ENCODE measurements at regions not wholly inside any gene's neighbourhood (a gene's known extent, or its start where the extent isn't known, plus 50 kb on each side); places are given as distances from the start of the nearest gene placed in this dataset.
A peak's percentile ranks its signal among the peaks of the same experiment; 100 is the strongest.

- Histone ChIP-seq H3K4me3 (ENCODE audit: severe bottlenecking) (no peak overlapping the region), H3K27ac (ENCODE audit: poor library complexity, severe bottlenecking) (no peak overlapping the region), H3K27me3 (ENCODE audit: insufficient read depth, poor library complexity, severe bottlenecking) (no peaks in the 10 kb centered on the region), H3K4me1 (ENCODE audit: insufficient read depth, poor library complexity, severe bottlenecking) (no peaks in the 10 kb centered on the region), H3K36me3 (ENCODE audit: low read depth) (no peaks in the 10 kb centered on the region), H3K9me3 (ENCODE audit: severe bottlenecking) (no peaks in the 10 kb centered on the region)
- TF ChIP-seq, protein P1, sequence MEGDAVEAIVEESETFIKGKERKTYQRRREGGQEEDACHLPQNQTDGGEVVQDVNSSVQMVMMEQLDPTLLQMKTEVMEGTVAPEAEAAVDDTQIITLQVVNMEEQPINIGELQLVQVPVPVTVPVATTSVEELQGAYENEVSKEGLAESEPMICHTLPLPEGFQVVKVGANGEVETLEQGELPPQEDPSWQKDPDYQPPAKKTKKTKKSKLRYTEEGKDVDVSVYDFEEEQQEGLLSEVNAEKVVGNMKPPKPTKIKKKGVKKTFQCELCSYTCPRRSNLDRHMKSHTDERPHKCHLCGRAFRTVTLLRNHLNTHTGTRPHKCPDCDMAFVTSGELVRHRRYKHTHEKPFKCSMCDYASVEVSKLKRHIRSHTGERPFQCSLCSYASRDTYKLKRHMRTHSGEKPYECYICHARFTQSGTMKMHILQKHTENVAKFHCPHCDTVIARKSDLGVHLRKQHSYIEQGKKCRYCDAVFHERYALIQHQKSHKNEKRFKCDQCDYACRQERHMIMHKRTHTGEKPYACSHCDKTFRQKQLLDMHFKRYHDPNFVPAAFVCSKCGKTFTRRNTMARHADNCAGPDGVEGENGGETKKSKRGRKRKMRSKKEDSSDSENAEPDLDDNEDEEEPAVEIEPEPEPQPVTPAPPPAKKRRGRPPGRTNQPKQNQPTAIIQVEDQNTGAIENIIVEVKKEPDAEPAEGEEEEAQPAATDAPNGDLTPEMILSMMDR (IDR thresholded peaks at IDR 0.05; ENCODE audit: poor library complexity, severe bottlenecking): no peak
- ATAC-seq (ENCODE audit: low read depth): no peak
- DNase-seq (ENCODE audit: low spot score): no peak
Measured at GRCh38 chr18:61169386-61169785, 163.8 kb upstream of the CDH20 start.

GRCh38 chr18:61172624-61173023 is 160.6 kb upstream of the CDH20 start:
- ATAC-seq (ENCODE audit: low read depth): no peak

GRCh38 chr18:61173554-61173953 is 159.7 kb upstream of the CDH20 start:
- H3K9me3 ChIP-seq (ENCODE audit: severe bottlenecking): no peaks in the 10 kb centered on the region
- H3K27me3 ChIP-seq (ENCODE audit: insufficient read depth, poor library complexity, severe bottlenecking): no peaks in the 10 kb centered on the region
- TF ChIP-seq, protein P1 (IDR thresholded peaks at IDR 0.05; ENCODE audit: poor library complexity, severe bottlenecking): no peak
- no peaks in the 10 kb centered on the region for H3K36me3 ChIP-seq (ENCODE audit: low read depth)
- H3K4me1 ChIP-seq (ENCODE audit: insufficient read depth, poor library complexity, severe bottlenecking): no peaks in the 10 kb centered on the region
- H3K27ac ChIP-seq (ENCODE audit: poor library complexity, severe bottlenecking): no peak overlapping the region
- H3K4me3 ChIP-seq (ENCODE audit: severe bottlenecking): no peak overlapping the region
- no peak for DNase-seq (ENCODE audit: low spot score)
- peak; percentile 41; the same call in 2 of the 3 replicates for ATAC-seq (ENCODE audit: low read depth)

More at GRCh38 chr18:61172624-61173023, 160.6 kb upstream of the CDH20 start:
- Histone ChIP-seq H3K4me1 (ENCODE audit: insufficient read depth, poor library complexity, severe bottlenecking) (no peaks in the 10 kb centered on the region), H3K9me3 (ENCODE audit: severe bottlenecking) (no peaks in the 10 kb centered on the region), H3K27ac (ENCODE audit: poor library complexity, severe bottlenecking) (no peak overlapping the region), H3K36me3 (ENCODE audit: low read depth) (no peaks in the 10 kb centered on the region), H3K27me3 (ENCODE audit: insufficient read depth, poor library complexity, severe bottlenecking) (no peaks in the 10 kb centered on the region), H3K4me3 (ENCODE audit: severe bottlenecking) (no peak overlapping the region)
- DNase-seq (ENCODE audit: low spot score): no peak
- TF ChIP-seq, protein P1 (IDR thresholded peaks at IDR 0.05; ENCODE audit: poor library complexity, severe bottlenecking): no peak

GRCh38 chr18:61183798-61184197 is 149.4 kb upstream of the CDH20 start:
- ATAC-seq (ENCODE audit: low read depth) (no peak), DNase-seq (ENCODE audit: low spot score) (no peak)
- H3K4me3 ChIP-seq (ENCODE audit: severe bottlenecking): no peak overlapping the region
- no peaks in the 10 kb centered on the region for H3K9me3 ChIP-seq (ENCODE audit: severe bottlenecking)
- no peak overlapping the region for H3K27ac ChIP-seq (ENCODE audit: poor library complexity, severe bottlenecking)
- TF ChIP-seq, protein P1 (IDR thresholded peaks at IDR 0.05; ENCODE audit: poor library complexity, severe bottlenecking): no peak
- H3K4me1 ChIP-seq (ENCODE audit: insufficient read depth, poor library complexity, severe bottlenecking): no peaks in the 10 kb centered on the region
- no peaks in the 10 kb centered on the region for H3K27me3 ChIP-seq (ENCODE audit: insufficient read depth, poor library complexity, severe bottlenecking)
- H3K36me3 ChIP-seq (ENCODE audit: low read depth): no peaks in the 10 kb centered on the region

GRCh38 chr18:61187971-61188370 is 145.3 kb upstream of the CDH20 start:
- Histone ChIP-seq H3K36me3 (ENCODE audit: low read depth) (no peaks in the 10 kb centered on the region), H3K4me1 (ENCODE audit: insufficient read depth, poor library complexity, severe bottlenecking) (no peaks in the 10 kb centered on the region), H3K9me3 (ENCODE audit: severe bottlenecking) (no peaks in the 10 kb centered on the region), H3K4me3 (ENCODE audit: severe bottlenecking) (no peak overlapping the region), H3K27ac (ENCODE audit: poor library complexity, severe bottlenecking) (no peak overlapping the region), H3K27me3 (ENCODE audit: insufficient read depth, poor library complexity, severe bottlenecking) (no peaks in the 10 kb centered on the region)
- ATAC-seq (ENCODE audit: low read depth) (no peak), DNase-seq (ENCODE audit: low spot score) (no peak)
- TF ChIP-seq, protein P1 (IDR thresholded peaks at IDR 0.05; ENCODE audit: poor library complexity, severe bottlenecking): no peak
